Aorta (tissue), 5 donors: ENCODE measurements at regions not wholly inside any gene's neighbourhood (a gene's known extent, or its start where the extent isn't known, plus 50 kb on each side); places are given as distances from the start of the nearest gene placed in this dataset.
"Not testable (repeated sequence)": the region's sequence is repeated elsewhere in the genome, so short reads cannot be mapped to it uniquely, and the experiment has no call there.

Experiments used
- ATAC-seq: fragments of 200-7000 bp; cut with Tn5 transposase; one replicate; pipeline ENCODE4 v1.9.1; 2022; ENCODE audit warnings: moderate library complexity; ENCODE audit not compliant: low FRiP score
- DNase-seq, 2 donors: peaks; one replicate each; pipeline ENCODE4 v3.0.0-alpha.2; 2020
- H3K27ac ChIP-seq, 2 donors: one replicate each; pipeline ENCODE4 v1.5.1; 2013; ENCODE audit warnings: low read length in 2 of 2, mild to moderate bottlenecking in 2 of 2, moderate library complexity in 2 of 2, control low read depth in 1 of 2, inconsistent platforms in 1 of 2, low read depth in 1 of 2
- H3K27me3 ChIP-seq, 2 donors: one replicate each; pipeline ENCODE4 v1.6.1; 2013; ENCODE audit warnings: control low read depth in 1 of 2, low read length in 1 of 2, mild to moderate bottlenecking in 1 of 2, moderate library complexity in 1 of 2; ENCODE audit not compliant: insufficient read depth in 2 of 2, control insufficient read depth in 1 of 2
- H3K36me3 ChIP-seq, 2 donors: one replicate each; pipeline ENCODE4 v1.6.1; 2013; ENCODE audit warnings: control low read depth in 1 of 2, low read length in 1 of 2, mild to moderate bottlenecking in 1 of 2; ENCODE audit not compliant: insufficient read depth in 2 of 2, control insufficient read depth in 1 of 2
- H3K4me1 ChIP-seq, 2 donors: one replicate each; pipeline ENCODE4 v1.6.1; 2013; ENCODE audit warnings: low read length in 2 of 2, control low read depth in 1 of 2, mild to moderate bottlenecking in 1 of 2, moderate library complexity in 1 of 2; ENCODE audit not compliant: insufficient read depth in 2 of 2, control insufficient read depth in 1 of 2
- H3K4me3 ChIP-seq, 2 donors: one replicate each; pipeline ENCODE4 v1.5.1; 2013; ENCODE audit warnings: low read length in 2 of 2, control low read depth in 1 of 2, mild to moderate bottlenecking in 1 of 2
- H3K9me3 ChIP-seq: one replicate; pipeline ENCODE4 v1.6.1; 2013; ENCODE audit warnings: mild to moderate bottlenecking, low read length; ENCODE audit not compliant: control insufficient read depth
- WGBS, 2 donors: extraction: QIAGEN DNeasy Blood & Tissue Kit; methylation state at CpG; one replicate each; pipeline ENCODE4 v1.1.7; 2013; 5-methylcytosine and 5-hydroxymethylcytosine counted together
- intact Hi-C, 2 donors: fragments of 100-400 bp; cut with DNase I; formaldehyde crosslinking; loops; one replicate each; pipeline versions ENCODE4 v1.14.2 to v1.15.0; 2022
- donor health status: healthy with polysubstance abuse.
- donor health status: Bipolar disorder and iron deficiency.
- donor health status: DM: no; HTN: no; CAD: no.
- donor health status: DM: no; HTN: no; CAD: no.
- donor health status: DM: yes; HTN: yes; CAD: no.

GRCh38 chrX:10702031-10702430 lies 81.6 kb upstream of the MID1 start:
- Histone ChIP-seq H3K4me1 (no peaks in the 10 kb centered on the region), H3K27ac (no peak overlapping the region), H3K27me3 (no peaks in the 10 kb centered on the region), H3K9me3 (no peaks in the 10 kb centered on the region), H3K36me3 (no peaks in the 10 kb centered on the region), H3K4me3 (no peak overlapping the region)
- intact Hi-C loops: no loop called here
- 62 to 71% methylated on average over 4 of the region's 4 CpGs for WGBS, 2 donors
- no peak for ATAC-seq
- DNase-seq: no peak

DNA sequence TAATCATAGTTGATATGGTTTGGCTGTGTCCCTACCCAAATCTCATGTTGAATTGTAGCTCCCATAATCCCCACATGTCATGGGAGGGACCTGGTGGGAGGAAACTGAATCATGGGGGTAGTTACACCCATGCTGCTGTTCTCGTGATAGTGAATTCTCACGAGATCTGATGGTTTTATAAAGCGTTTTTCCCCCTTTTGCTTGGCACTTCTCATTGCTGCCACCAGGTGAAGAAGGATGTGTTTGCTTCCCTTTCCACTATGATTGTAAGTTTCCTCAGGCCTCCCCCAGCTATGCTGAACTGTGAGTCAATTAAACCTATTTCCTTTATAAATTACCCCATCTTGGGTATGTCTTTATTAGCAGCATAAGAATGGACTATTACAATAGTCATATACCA lies 86.0 kb upstream of the MID1 start:
- H3K27me3 ChIP-seq, DNase-seq, H3K4me1 ChIP-seq, H3K9me3 ChIP-seq, H3K4me3 ChIP-seq, intact Hi-C loops, H3K27ac ChIP-seq, H3K36me3 ChIP-seq, ATAC-seq: not testable (repeated sequence)
- WGBS, 2 donors: 71 to 89% methylated on average over 3 of the region's 3 CpGs

DNA sequence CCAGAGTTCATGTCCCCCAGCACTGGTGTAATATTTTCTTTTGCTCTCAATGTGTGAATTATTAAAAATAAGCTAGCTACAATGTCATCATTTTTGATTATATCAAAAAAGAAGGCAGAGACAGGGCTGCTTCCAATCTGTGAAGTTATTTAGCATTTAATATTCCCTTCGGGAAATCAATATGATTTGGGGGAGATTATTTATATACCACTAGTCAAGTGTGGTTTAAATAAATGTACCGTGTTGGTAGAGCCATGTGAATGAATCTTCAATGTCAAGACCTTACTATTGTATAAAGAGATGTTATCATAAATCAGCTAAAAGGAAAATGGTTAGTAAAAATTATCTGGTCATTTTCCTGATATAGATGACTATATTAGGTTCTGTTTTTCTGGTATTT lies 87.4 kb upstream of the MID1 start:
- intact Hi-C loops: no loop called here

GRCh38 chrX:10709276-10709675 lies 88.9 kb upstream of the MID1 start:
- H3K4me1 ChIP-seq: no peaks in the 10 kb centered on the region
- intact Hi-C loops: no loop called here
- H3K27me3 ChIP-seq: no peaks in the 10 kb centered on the region
- H3K27ac ChIP-seq: no peak overlapping the region
- no peaks in the 10 kb centered on the region for H3K9me3 ChIP-seq
- no peak overlapping the region for H3K4me3 ChIP-seq
- ATAC-seq: no peak
- H3K36me3 ChIP-seq: no peaks in the 10 kb centered on the region
- 33 to 36% methylated on average over 4 of the region's 4 CpGs for WGBS, 2 donors
- DNase-seq: no peak

More for the DNA sequence above, 87.4 kb upstream of the MID1 start:
- H3K27ac ChIP-seq: no peak overlapping the region
- H3K4me1 ChIP-seq: no peaks in the 10 kb centered on the region
- H3K36me3 ChIP-seq: no peaks in the 10 kb centered on the region
- H3K9me3 ChIP-seq: no peaks in the 10 kb centered on the region
- no peak for DNase-seq
- WGBS, 2 donors: 60 to 88% methylated on average over 2 of the region's 2 CpGs
- H3K4me3 ChIP-seq: no peak overlapping the region
- H3K27me3 ChIP-seq: no peaks in the 10 kb centered on the region
- ATAC-seq: no peak

DNA sequence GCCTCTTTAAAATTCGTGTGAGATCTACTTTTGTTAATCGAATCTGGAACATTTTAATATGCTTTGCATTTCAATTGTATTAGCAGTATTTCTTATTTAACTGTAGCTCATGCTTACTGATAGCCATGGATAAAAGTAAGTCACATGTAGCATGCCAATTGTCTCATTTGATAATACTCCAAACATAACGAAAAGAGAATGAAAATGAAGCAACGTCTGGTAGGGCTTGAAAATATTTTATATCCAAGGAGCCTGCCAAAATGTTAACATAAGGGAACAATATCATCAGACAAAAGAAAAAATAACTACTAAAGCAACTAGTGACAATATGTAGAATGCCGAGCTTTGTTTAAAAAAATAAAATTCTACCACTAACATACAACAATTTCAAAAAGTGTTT lies 94.1 kb upstream of the MID1 start:
- H3K27ac ChIP-seq: no peak overlapping the region
- H3K4me1 ChIP-seq: no peaks in the 10 kb centered on the region
- H3K36me3 ChIP-seq: no peaks in the 10 kb centered on the region
- no peak overlapping the region for H3K4me3 ChIP-seq
- DNase-seq (no peak), ATAC-seq (no peak)
- H3K9me3 ChIP-seq: no peaks in the 10 kb centered on the region
- no peaks in the 10 kb centered on the region for H3K27me3 ChIP-seq
- intact Hi-C loops: no loop called here
- 30 to 46% methylated on average over 5 of the region's 5 CpGs for WGBS, 2 donors

DNA sequence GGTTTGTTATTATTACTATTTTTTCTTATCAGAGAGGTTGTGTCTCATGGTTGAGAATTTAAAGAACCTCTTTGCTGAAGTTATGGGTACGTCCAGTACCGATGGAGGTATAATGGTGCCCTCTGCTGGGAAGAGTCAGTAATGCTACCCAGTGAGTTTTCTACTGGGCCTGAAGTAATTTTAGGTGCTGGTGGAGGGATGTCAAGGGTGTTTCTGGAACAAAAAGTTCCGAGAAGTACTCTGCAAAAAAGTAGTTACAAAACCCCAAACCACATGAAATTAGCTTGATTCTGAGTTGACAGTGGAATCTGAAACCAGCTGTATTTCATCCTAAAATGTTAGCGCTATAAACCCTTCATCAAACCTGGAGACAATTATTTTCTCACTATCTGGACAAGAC lies 102.5 kb upstream of the MID1 start:
- Histone ChIP-seq H3K27me3 (no peaks in the 10 kb centered on the region), H3K4me3 (no peak overlapping the region), H3K4me1 (no peaks in the 10 kb centered on the region), H3K36me3 (no peaks in the 10 kb centered on the region), H3K9me3 (no peaks in the 10 kb centered on the region), H3K27ac (no peak overlapping the region)
- peak; percentile 84 for ATAC-seq
- WGBS, 2 donors: 22 to 24% methylated on average over 4 of the region's 4 CpGs
- DNase-seq: peak in 1 of 2 donors; percentile 59
- intact Hi-C loops: loop anchor here (2.0 to 5.0 kb wide), 2 partner anchors 531 to 534 kb away; no protein-coding TSS in a partner anchor

DNA sequence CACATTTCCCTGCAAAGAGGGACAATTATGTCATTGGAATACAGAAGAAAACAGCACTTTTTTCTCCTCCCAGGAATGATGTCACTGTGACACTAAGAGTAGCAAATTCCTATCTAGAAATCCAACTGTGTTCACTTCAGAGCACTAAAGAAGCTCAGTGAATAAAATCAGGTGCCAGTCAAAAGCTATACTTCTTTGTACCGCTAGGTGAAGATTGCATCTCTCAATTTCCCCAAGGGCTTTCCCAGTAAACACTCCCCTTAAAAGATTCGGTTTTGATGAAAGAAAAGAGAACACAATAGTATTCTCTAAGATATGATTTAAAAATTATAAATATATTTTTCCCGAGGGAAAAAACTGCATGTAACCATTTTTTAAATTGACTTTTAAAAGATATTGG lies 104.7 kb upstream of the MID1 start:
- no peaks in the 10 kb centered on the region for H3K27me3 ChIP-seq
- 49 to 75% methylated on average over 3 of the region's 3 CpGs for WGBS, 2 donors
- no peaks in the 10 kb centered on the region for H3K36me3 ChIP-seq
- no peak overlapping the region for H3K27ac ChIP-seq
- no peaks in the 10 kb centered on the region for H3K9me3 ChIP-seq
- intact Hi-C loops: no loop called here
- DNase-seq (no peak), ATAC-seq (no peak)
- no peak overlapping the region for H3K4me3 ChIP-seq
- no peaks in the 10 kb centered on the region for H3K4me1 ChIP-seq

GRCh38 chrX:10726647-10727046 lies 106.3 kb upstream of the MID1 start:
- H3K36me3 ChIP-seq: no peaks in the 10 kb centered on the region
- no peaks in the 10 kb centered on the region for H3K4me1 ChIP-seq
- WGBS, 2 donors: 35 to 50% methylated on average over 3 of the region's 3 CpGs
- ATAC-seq (no peak), DNase-seq (no peak)
- H3K9me3 ChIP-seq: no peaks in the 10 kb centered on the region
- H3K27me3 ChIP-seq: no peaks in the 10 kb centered on the region
- intact Hi-C loops: no loop called here
- H3K27ac ChIP-seq: no peak overlapping the region
- H3K4me3 ChIP-seq: no peak overlapping the region

DNA sequence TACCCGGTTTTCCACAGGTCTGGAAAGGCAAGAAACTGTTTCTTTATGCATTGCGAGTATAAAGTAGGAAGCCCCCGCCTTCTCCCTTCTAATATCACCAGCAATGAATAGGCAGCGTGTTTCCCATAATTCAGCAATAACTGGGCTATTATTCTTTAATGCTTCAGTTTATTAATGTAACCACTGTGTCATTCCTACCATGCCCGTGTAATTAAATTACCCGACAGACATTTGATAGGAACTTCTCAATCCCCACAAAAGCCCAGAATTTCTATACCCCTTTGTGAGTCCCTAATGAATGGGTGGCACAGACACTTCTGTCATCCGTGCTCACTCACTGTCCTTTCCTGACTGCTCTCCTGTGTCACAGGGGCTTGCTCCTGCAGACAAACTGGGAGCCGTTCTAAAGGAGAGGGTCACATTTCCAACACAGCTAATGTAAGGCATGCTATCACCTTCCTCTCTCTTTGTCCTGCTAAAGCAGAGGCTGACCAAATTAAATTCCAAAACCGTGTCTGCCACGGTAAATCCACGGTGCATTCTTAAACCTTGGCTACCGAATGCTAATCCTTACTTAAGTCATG lies 108.5 kb upstream of the MID1 start:
- ATAC-seq (no peak), DNase-seq (no peak)
- Histone ChIP-seq H3K4me3 (no peak overlapping the region), H3K36me3 (no peaks in the 10 kb centered on the region), H3K27ac (no peak overlapping the region), H3K4me1 (no peaks in the 10 kb centered on the region), H3K9me3 (no peaks in the 10 kb centered on the region), H3K27me3 (no peaks in the 10 kb centered on the region)
- WGBS, 2 donors: 66 to 78% methylated on average over 12 of the region's 12 CpGs
- intact Hi-C loops: no loop called here
